Gastroesophageal sphincter (tissue), 4 donors: ENCODE measurements at regions not wholly inside any gene's neighbourhood (a gene's known extent, or its start where the extent isn't known, plus 50 kb on each side); places are given as distances from the start of the nearest gene placed in this dataset.

ENCODE experiments used
- ATAC-seq: fragments of 150-250 bp; one replicate; pipeline ENCODE4 v1.9.1; 2016; ENCODE audit warnings: mild to moderate bottlenecking, moderate library complexity
- H3K27ac ChIP-seq, 4 donors: fragments of 200-600 bp; sonication (generic) in 3 of 4; 1 replicate in 3 of 4; 2 replicates in 1 of 4; pipeline ENCODE4 v1.5.1; 2016 to 2019
- H3K27me3 ChIP-seq: fragments of 200-600 bp; sonication (generic); one replicate; pipeline ENCODE4 v1.5.1; 2019
- H3K36me3 ChIP-seq, 2 donors: fragments of 200-600 bp; sonication (generic); one replicate each; pipeline ENCODE4 v1.5.1; 2019; ENCODE audit warnings: control low read depth in 1 of 2
- H3K4me1 ChIP-seq, 3 donors: fragments of 200-600 bp; sonication (generic); 1 replicate in 2 of 3; 2 replicates in 1 of 3; pipeline ENCODE4 v1.5.1; 2016 to 2019; ENCODE audit warnings: control low read depth in 2 of 3
- H3K4me3 ChIP-seq, 2 donors: fragments of 200-600 bp; sonication (generic); one replicate each; pipeline ENCODE4 v1.5.1; 2019; ENCODE audit warnings: mild to moderate bottlenecking in 1 of 2, moderate library complexity in 1 of 2
- H3K9me3 ChIP-seq, 3 donors: fragments of 200-600 bp; sonication (generic); one replicate each; pipeline ENCODE4 v1.5.1; 2017 to 2019; ENCODE audit warnings: control low read depth in 2 of 3
- CTCF ChIP-seq, 4 experiments: fragments of 200-600 bp in 2 of 4; fragments of 450-650 bp in 2 of 4; sonication (generic) in 1 of 4; IDR thresholded peaks; one replicate each; pipeline ENCODE4 v1.5.1; 2017 to 2019; ENCODE audit warnings: antibody characterized with exemption in 4 of 4, mild to moderate bottlenecking in 2 of 4, moderate library complexity in 2 of 4
- EP300 ChIP-seq: sonication (generic); formaldehyde crosslinking; IDR thresholded peaks from one replicate; pipeline ENCODE4 v1.6.1; 2017; ENCODE audit warnings: antibody characterized with exemption, mild to moderate bottlenecking
- POLR2A ChIP-seq, 2 donors: fragments of 450-650 bp; IDR thresholded peaks; one replicate each; pipeline ENCODE4 v1.6.1; 2017; ENCODE audit warnings: antibody characterized with exemption in 2 of 2, mild to moderate bottlenecking in 2 of 2, moderate library complexity in 1 of 2
- POLR2AphosphoS5 ChIP-seq: sonication (generic); formaldehyde crosslinking; IDR thresholded peaks from one replicate; pipeline ENCODE4 v1.6.1; 2017; ENCODE audit warnings: antibody characterized with exemption
- WGBS, 2 donors: methylation state at CpG; one replicate each; pipeline ENCODE4 v1.1.5; 2018; ENCODE audit warnings: low coverage in 1 of 2; 5-methylcytosine and 5-hydroxymethylcytosine counted together

- no peak overlapping the region for H3K4me3 ChIP-seq
- no peaks in the 10 kb centered on the region for H3K36me3 ChIP-seq
- H3K4me1 ChIP-seq = no peaks in the 10 kb centered on the region
- 89 to 100% methylated on average over 4 to 5 of the region's 8 CpGs for WGBS, 2 donors
- H3K27me3 ChIP-seq = peaks cover 87% of the 10 kb centered on the region
- no peak for TF ChIP-seq EP300
- no peak for TF ChIP-seq POLR2AphosphoS5
- TF ChIP-seq POLR2A (IDR thresholded peaks at IDR 0.05) = no peak
- no peak for TF ChIP-seq CTCF (IDR thresholded peaks at IDR 0.05)
- no peaks in the 10 kb centered on the region for H3K9me3 ChIP-seq
- H3K27ac ChIP-seq = no peak overlapping the region
- no peak for ATAC-seq
Observed at GRCh38 chr22:47279337-47279736, 516.9 kb downstream of the TBC1D22A start.

DNA sequence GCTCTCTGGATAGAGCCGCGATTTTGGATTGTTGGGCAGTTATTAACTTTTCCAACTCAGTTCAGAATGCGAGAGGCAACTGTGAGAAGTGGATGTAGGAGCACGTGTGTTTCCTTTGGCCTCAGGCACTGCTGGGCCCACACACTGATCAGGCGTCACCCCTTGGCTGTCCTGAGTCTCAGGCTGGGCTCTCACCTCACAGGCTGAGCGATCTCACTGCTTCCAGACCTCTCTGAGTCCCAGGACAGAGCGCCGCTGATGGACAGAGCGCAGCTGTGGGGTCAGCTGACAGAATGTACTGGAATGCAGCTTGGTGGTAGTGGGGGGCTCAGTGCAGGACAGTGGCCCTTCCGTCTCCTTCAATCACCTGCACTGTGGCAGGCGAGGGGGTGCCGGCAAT is 516.2 kb downstream of the TBC1D22A start:
- no peak overlapping the region for H3K4me3 ChIP-seq

DNA sequence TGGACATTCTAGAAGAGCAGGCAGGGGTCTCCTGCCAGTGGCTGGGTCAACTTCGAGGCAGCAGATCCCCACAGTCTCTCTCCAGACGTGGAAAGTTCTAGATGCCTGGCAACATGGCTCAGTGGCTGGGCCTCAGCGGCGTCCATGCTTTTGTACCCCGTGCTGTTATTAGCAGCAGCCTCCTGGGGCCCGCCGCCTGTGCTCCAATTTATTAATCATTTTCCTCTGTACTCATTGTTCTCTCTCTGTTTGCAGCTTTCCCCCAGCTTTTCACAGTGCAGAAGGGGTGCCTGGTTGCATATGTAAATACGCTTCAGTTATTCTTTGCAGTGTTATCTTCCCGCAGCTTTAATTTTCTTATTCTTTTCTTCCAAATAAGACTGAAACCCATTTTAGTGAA is 515.1 kb downstream of the TBC1D22A start:
- ATAC-seq = no peak
- H3K4me3 ChIP-seq = no peak overlapping the region
- no peak overlapping the region for H3K27ac ChIP-seq
- no peaks in the 10 kb centered on the region for H3K4me1 ChIP-seq
- no peaks in the 10 kb centered on the region for H3K36me3 ChIP-seq
- H3K27me3 ChIP-seq = peaks cover 70% of the 10 kb centered on the region
- 77 to 78% methylated on average over 7 to 8 of the region's 9 CpGs for WGBS, 2 donors
- no peak for TF ChIP-seq CTCF (IDR thresholded peaks at IDR 0.05)
- TF ChIP-seq POLR2A (IDR thresholded peaks at IDR 0.05) = no peak
- no peak for TF ChIP-seq POLR2AphosphoS5
- TF ChIP-seq EP300 = no peak
- H3K9me3 ChIP-seq = no peaks in the 10 kb centered on the region

More for the DNA sequence above, 516.2 kb downstream of the TBC1D22A start:
- Histone ChIP-seq H3K36me3 (no peaks in the 10 kb centered on the region), H3K4me1 (no peaks in the 10 kb centered on the region), H3K27me3 (peaks cover 80% of the 10 kb centered on the region), H3K27ac (no peak overlapping the region), H3K9me3 (no peaks in the 10 kb centered on the region)
- 73 to 83% methylated on average over 2 to 4 of the region's 12 CpGs for WGBS, 2 donors
- ATAC-seq = no peak
- TF ChIP-seq CTCF (IDR thresholded peaks at IDR 0.05) = no peak
- TF ChIP-seq EP300 = no peak
- TF ChIP-seq POLR2AphosphoS5 = no peak
- no peak for TF ChIP-seq POLR2A (IDR thresholded peaks at IDR 0.05)

DNA sequence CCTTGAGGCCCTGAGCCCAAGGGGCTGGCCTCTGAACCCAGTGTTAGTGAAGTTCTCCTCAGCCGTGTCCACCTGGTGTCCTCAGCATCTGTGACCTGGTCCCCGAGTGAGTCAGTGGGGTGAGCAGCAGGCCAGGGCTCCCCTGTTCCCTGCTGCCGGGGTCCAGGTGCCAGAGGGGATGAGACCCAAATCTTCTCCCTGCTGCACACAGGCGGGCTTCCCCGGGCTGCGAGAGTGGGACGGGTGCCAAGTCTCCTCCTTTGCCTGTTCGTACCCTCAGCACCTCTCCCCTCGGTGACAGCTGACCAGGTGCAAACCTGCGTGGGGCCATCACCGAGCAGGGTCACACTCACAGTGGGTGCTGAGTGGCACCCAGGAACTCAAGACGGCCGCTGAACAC is 514.5 kb downstream of the TBC1D22A start:
- Histone ChIP-seq H3K27ac (no peak overlapping the region), H3K9me3 (no peaks in the 10 kb centered on the region), H3K4me3 (no peak overlapping the region), H3K4me1 (no peaks in the 10 kb centered on the region), H3K36me3 (no peaks in the 10 kb centered on the region), H3K27me3 (peaks cover 65% of the 10 kb centered on the region)
- TF ChIP-seq EP300 (no peak), POLR2AphosphoS5 (no peak)
- 100% methylated on average over 2 of the region's 13 CpGs; no CpG with 5 or more reads in 1 of the 2 donors for WGBS, 2 donors
- ATAC-seq = no peak

- Histone ChIP-seq H3K4me1 (no peaks in the 10 kb centered on the region), H3K4me3 (no peak overlapping the region), H3K9me3 (peaks cover 0 to 5% (median 0%) of the 10 kb centered on the region in 3 donors), H3K27ac (no peak overlapping the region), H3K27me3 (peaks cover 61% of the 10 kb centered on the region), H3K36me3 (no peaks in the 10 kb centered on the region)
- WGBS, 2 donors = 78% methylated on average over 5 to 9 of the region's 9 CpGs
- TF ChIP-seq EP300 (no peak), POLR2AphosphoS5 (no peak), CTCF (IDR thresholded peaks at IDR 0.05) (no peak), POLR2A (IDR thresholded peaks at IDR 0.05) (no peak)
- no peak for ATAC-seq
Observed at GRCh38 chr22:47276450-47276820, 514.0 kb downstream of the TBC1D22A start.
